Fibroblast of the aortic adventitia (primary cell): ENCODE measurements at regions not wholly inside any gene's neighbourhood (a gene's known extent, or its start where the extent isn't known, plus 50 kb on each side); places are given as distances from the start of the nearest gene placed in this dataset.

Experiments
- DNase-seq: peaks from one replicate; pipeline ENCODE4 v3.0.0-alpha.2; 2010; ENCODE audit warnings: low read depth
- H3K4me3 ChIP-seq: 2 replicates; pipeline ENCODE4 v1.5.1; 2011; ENCODE audit warnings: low read depth, mild to moderate bottlenecking, control low read depth, low read length, moderate library complexity
- CTCF ChIP-seq: IDR thresholded peaks from 2 replicates; pipeline ENCODE4 v1.5.1; 2011; ENCODE audit warnings: mild to moderate bottlenecking, low read length, control low read depth, inconsistent platforms; ENCODE audit not compliant: insufficient read depth

GRCh38 chr2:46846536-46846935, 69.1 kb downstream of the MCFD2 start:
- no peak for TF ChIP-seq CTCF
- peak; percentile 30 for DNase-seq

GRCh38 chr2:46845542-46846486, 69.8 kb downstream of the MCFD2 start:
- no peak overlapping the region for H3K4me3 ChIP-seq
- DNase-seq = no peak
- no peak for TF ChIP-seq CTCF

More at GRCh38 chr2:46846536-46846935, 69.1 kb downstream of the MCFD2 start:
- no peak overlapping the region for H3K4me3 ChIP-seq

- no peak for TF ChIP-seq CTCF
- no peak for DNase-seq
- H3K4me3 ChIP-seq = no peak overlapping the region
These were observed 71.2 kb downstream of the MCFD2 start for GRCh38 chr2:46844443-46844842.

- no peak overlapping the region for H3K4me3 ChIP-seq
- TF ChIP-seq CTCF = no peak
- no peak for DNase-seq
These were observed 71.6 kb downstream of the MCFD2 start for GRCh38 chr2:46844034-46844433.

GRCh38 chr2:46843316-46843715, 72.3 kb downstream of the MCFD2 start:
- no peak overlapping the region for H3K4me3 ChIP-seq
- no peak for DNase-seq
- no peak for TF ChIP-seq CTCF

- TF ChIP-seq CTCF = no peak
- DNase-seq = no peak
These were observed 72.7 kb downstream of the MCFD2 start for GRCh38 chr2:46842876-46843275.

More at GRCh38 chr2:46842876-46843275, 72.7 kb downstream of the MCFD2 start:
- H3K4me3 ChIP-seq = no peak overlapping the region
